Neural crest cell (in vitro differentiated cells): ENCODE measurements at regions not wholly inside any gene's neighbourhood (a gene's known extent, or its start where the extent isn't known, plus 50 kb on each side); places are given as distances from the start of the nearest gene placed in this dataset.

Source experiments
- DNase-seq: peaks from one replicate; pipeline ENCODE4 v3.0.0; 2021; ENCODE audit warnings: low read depth, mixed read lengths, low spot score
- H3K27ac Mint-ChIP-seq: one replicate; pipeline ENCODE4 v1.8.0; 2021; ENCODE audit warnings: mild to moderate bottlenecking, mixed read lengths; ENCODE audit not compliant: unreplicated experiment
- H3K27me3 Mint-ChIP-seq: 2 replicates; pipeline ENCODE4 v1.8.0; 2021; ENCODE audit warnings: low read depth, mild to moderate bottlenecking, mixed read lengths
- H3K36me3 Mint-ChIP-seq: 2 replicates; pipeline ENCODE4 v1.8.0; 2021; ENCODE audit warnings: low read depth, mild to moderate bottlenecking, mixed read lengths
- H3K4me1 Mint-ChIP-seq: 2 replicates; pipeline ENCODE4 v1.8.0; 2021; ENCODE audit warnings: mixed read lengths
- H3K4me3 Mint-ChIP-seq: one replicate; pipeline ENCODE4 v1.8.0; 2021; ENCODE audit warnings: mild to moderate bottlenecking, mixed read lengths
- H3K9me3 Mint-ChIP-seq: 2 replicates; pipeline ENCODE4 v1.8.0; 2021; ENCODE audit warnings: mixed read lengths
- TF ChIP-seq, protein P1 (sequence below): fragments of 200-600 bp; sonication (generic); conservative IDR thresholded peaks from 2 replicates; pipeline ENCODE4 v1.5.0; 2021; ENCODE audit warnings: antibody characterized with exemption, mild to moderate bottlenecking

DNA sequence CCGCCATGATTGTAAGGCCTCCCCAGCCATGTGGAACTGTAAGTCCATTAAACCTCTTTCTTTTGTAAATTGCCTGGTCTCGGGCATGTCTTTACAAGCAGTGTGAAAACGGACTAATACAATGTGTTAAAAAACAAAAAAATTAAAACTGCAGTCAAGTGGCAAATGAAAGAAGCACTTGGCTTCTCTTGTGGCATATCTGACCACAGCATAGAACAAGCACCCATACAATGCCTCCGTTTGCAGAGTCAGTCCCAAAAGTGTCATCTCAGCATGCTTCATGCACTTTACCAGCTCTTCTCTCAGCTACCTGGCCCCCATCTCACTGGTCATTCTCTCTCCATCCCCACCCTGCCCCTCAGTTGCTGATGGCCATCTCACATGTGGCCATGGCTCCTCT lies 51.1 kb upstream of the DAPK1 start:
- Mint-ChIP-seq H3K36me3 (no peaks in the 10 kb centered on the region), H3K27me3 (peaks cover 15% of the 10 kb centered on the region), H3K27ac (no peak overlapping the region), H3K4me1 (peaks cover 17% of the 10 kb centered on the region), H3K9me3 (peaks cover 2% of the 10 kb centered on the region), H3K4me3 (no peak overlapping the region)
- TF ChIP-seq, protein P1, sequence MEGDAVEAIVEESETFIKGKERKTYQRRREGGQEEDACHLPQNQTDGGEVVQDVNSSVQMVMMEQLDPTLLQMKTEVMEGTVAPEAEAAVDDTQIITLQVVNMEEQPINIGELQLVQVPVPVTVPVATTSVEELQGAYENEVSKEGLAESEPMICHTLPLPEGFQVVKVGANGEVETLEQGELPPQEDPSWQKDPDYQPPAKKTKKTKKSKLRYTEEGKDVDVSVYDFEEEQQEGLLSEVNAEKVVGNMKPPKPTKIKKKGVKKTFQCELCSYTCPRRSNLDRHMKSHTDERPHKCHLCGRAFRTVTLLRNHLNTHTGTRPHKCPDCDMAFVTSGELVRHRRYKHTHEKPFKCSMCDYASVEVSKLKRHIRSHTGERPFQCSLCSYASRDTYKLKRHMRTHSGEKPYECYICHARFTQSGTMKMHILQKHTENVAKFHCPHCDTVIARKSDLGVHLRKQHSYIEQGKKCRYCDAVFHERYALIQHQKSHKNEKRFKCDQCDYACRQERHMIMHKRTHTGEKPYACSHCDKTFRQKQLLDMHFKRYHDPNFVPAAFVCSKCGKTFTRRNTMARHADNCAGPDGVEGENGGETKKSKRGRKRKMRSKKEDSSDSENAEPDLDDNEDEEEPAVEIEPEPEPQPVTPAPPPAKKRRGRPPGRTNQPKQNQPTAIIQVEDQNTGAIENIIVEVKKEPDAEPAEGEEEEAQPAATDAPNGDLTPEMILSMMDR: no peak
- DNase-seq: no peak

DNA sequence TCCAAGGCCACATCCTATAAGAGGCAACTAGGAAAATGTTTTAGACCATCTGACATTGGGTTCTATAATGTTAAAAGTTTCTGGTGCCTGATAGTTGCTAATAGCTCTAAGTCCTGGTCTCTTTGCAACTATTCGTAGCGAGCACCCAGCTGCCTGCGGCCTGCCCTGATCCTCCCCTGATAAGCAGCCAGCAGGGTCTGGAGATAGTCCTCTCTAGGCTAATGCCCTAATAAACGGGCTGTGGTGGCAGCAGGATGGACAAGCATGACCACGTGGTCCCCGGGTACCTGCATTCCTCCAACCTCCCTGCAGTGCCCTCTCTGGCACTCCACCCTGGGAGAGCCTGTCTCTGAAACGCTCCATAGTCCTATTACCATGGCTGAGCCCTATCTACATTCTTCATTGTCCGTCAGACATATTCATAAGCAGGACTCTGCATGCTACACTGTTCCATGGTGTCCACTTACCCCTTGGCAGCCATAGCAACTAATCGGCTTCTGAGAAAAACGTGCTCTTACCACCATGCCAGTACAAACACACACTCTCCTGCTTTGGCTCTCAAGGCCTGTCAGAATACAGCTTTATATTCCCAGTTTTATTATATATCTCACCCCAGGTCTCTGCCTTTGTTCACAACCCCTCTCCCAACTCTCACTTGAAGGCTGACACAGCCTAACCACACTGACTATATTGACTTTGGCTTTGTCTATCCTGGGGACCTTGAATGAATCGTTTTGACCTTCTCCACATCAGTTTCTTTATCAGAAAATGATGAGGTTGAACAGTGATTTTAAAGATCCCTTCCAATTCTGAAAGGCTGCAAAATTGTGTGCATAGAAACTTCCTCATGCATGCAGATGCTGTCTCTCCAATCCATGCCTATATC lies 49.9 kb upstream of the DAPK1 start:
- Mint-ChIP-seq H3K36me3 (no peaks in the 10 kb centered on the region), H3K4me3 (no peak overlapping the region), H3K27ac (peak overlapping the region; percentile 8), H3K4me1 (peaks cover 10% of the 10 kb centered on the region), H3K9me3 (no peaks in the 10 kb centered on the region), H3K27me3 (peaks cover 15% of the 10 kb centered on the region)
- TF ChIP-seq, protein P1: no peak
- no peak for DNase-seq
